ENCODE measurements at regions not wholly inside any gene's neighbourhood (a gene's known extent, or its start where the extent isn't known, plus 50 kb on each side); places are given as distances from the start of the nearest gene placed in this dataset.

DNA sequence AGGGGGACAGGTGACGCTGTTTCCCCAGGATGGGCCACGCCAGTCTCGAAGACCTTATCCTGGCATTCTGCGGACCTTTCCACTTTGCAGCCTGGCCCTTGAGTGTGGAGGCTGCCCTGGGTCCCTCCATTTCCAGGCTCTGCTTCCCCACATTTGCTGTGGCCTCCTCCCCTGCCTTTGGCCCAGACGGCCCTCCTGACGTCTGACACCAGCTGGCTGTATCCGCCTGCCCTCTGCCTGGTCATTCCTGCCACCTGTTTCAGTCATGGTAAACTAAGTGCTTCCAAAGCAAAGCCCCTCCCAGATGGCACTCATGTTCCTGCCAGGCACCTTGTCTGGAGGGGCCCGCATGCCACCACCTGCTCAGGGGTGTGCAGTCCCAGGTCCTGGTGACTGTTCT, 95.1 kb downstream of the ASB1 start:
- no peak for TF ChIP-seq EP300 (IDR thresholded peaks at IDR 0.05)
- TF ChIP-seq, protein P1, sequence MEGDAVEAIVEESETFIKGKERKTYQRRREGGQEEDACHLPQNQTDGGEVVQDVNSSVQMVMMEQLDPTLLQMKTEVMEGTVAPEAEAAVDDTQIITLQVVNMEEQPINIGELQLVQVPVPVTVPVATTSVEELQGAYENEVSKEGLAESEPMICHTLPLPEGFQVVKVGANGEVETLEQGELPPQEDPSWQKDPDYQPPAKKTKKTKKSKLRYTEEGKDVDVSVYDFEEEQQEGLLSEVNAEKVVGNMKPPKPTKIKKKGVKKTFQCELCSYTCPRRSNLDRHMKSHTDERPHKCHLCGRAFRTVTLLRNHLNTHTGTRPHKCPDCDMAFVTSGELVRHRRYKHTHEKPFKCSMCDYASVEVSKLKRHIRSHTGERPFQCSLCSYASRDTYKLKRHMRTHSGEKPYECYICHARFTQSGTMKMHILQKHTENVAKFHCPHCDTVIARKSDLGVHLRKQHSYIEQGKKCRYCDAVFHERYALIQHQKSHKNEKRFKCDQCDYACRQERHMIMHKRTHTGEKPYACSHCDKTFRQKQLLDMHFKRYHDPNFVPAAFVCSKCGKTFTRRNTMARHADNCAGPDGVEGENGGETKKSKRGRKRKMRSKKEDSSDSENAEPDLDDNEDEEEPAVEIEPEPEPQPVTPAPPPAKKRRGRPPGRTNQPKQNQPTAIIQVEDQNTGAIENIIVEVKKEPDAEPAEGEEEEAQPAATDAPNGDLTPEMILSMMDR (IDR thresholded peaks at IDR 0.05): no peak

Data from suprapubic skin (tissue), 3 donors.